ENCODE measurements at regions not wholly inside any gene's neighbourhood (a gene's known extent, or its start where the extent isn't known, plus 50 kb on each side); places are given as distances from the start of the nearest gene placed in this dataset.

DNA sequence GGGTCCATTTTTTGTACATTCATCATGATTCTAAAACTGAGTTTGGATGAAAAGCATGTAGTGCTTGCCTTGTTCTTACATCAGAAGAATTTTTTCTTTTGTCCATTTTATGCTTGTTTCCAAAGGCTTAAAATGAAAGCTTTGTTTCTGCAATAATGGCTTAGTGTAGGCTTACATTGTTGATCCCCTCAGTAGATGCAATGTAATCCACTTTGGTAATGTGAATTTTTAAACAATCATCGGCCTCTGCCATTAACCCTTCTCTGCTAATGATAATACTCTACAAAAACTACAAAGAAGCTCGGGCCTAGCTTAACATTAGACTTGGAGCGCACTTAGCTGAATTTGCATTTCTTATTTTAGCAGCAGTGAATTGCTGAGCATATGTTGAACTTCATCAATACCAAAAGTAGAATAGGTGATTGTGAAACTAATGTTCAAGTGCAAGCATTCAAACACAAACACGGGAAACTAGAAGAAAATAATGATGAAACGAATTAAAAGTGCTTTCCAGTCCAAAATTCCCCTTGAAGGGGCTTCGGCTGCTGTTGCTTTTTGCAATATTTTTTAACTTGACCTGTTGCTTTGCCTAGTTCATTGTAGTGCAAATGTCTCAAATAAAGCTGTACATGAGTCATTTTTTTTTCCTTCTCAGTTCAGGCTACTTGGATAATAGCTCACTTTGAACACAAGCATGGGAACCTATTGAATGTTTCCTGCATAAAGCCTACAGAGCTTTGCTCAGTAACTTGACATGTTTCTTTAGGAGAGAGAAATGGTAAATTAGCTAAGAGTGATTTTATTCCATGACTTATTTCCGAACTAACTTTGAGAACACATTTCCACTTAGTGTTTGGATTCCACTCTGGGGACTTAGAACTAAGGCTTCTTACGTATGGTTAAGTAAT is 66.5 kb downstream of the SLIT2 start (continued):
- TF ChIP-seq, protein P1, sequence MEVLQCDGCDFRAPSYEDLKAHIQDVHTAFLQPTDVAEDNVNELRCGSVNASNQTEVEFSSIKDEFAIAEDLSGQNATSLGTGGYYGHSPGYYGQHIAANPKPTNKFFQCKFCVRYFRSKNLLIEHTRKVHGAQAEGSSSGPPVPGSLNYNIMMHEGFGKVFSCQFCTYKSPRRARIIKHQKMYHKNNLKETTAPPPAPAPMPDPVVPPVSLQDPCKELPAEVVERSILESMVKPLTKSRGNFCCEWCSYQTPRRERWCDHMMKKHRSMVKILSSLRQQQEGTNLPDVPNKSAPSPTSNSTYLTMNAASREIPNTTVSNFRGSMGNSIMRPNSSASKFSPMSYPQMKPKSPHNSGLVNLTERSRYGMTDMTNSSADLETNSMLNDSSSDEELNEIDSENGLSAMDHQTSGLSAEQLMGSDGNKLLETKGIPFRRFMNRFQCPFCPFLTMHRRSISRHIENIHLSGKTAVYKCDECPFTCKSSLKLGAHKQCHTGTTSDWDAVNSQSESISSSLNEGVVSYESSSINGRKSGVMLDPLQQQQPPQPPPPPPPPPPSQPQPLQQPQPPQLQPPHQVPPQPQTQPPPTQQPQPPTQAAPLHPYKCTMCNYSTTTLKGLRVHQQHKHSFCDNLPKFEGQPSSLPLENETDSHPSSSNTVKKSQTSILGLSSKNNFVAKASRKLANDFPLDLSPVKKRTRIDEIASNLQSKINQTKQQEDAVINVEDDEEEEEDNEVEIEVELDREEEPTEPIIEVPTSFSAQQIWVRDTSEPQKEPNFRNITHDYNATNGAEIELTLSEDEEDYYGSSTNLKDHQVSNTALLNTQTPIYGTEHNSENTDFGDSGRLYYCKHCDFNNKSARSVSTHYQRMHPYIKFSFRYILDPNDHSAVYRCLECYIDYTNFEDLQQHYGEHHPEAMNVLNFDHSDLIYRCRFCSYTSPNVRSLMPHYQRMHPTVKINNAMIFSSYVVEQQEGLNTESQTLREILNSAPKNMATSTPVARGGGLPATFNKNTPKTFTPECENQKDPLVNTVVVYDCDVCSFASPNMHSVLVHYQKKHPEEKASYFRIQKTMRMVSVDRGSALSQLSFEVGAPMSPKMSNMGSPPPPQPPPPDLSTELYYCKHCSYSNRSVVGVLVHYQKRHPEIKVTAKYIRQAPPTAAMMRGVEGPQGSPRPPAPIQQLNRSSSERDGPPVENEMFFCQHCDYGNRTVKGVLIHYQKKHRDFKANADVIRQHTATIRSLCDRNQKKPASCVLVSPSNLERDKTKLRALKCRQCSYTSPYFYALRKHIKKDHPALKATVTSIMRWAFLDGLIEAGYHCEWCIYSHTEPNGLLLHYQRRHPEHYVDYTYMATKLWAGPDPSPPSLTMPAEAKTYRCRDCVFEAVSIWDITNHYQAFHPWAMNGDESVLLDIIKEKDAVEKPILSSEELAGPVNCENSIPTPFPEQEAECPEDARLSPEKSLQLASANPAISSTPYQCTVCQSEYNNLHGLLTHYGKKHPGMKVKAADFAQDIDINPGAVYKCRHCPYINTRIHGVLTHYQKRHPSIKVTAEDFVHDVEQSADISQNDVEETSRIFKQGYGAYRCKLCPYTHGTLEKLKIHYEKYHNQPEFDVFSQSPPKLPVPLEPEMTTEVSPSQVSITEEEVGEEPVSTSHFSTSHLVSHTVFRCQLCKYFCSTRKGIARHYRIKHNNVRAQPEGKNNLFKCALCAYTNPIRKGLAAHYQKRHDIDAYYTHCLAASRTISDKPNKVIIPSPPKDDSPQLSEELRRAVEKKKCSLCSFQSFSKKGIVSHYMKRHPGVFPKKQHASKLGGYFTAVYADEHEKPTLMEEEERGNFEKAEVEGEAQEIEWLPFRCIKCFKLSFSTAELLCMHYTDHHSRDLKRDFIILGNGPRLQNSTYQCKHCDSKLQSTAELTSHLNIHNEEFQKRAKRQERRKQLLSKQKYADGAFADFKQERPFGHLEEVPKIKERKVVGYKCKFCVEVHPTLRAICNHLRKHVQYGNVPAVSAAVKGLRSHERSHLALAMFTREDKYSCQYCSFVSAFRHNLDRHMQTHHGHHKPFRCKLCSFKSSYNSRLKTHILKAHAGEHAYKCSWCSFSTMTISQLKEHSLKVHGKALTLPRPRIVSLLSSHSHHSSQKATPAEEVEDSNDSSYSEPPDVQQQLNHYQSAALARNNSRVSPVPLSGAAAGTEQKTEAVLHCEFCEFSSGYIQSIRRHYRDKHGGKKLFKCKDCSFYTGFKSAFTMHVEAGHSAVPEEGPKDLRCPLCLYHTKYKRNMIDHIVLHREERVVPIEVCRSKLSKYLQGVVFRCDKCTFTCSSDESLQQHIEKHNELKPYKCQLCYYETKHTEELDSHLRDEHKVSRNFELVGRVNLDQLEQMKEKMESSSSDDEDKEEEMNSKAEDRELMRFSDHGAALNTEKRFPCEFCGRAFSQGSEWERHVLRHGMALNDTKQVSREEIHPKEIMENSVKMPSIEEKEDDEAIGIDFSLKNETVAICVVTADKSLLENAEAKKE (CRISPR knock-in tag; IDR thresholded peaks at IDR 0.05) = no peak
- TF ChIP-seq JUNB (IDR thresholded peaks at IDR 0.05; ENCODE audit: unreplicated experiment) = no peak
- TF ChIP-seq, protein P2, sequence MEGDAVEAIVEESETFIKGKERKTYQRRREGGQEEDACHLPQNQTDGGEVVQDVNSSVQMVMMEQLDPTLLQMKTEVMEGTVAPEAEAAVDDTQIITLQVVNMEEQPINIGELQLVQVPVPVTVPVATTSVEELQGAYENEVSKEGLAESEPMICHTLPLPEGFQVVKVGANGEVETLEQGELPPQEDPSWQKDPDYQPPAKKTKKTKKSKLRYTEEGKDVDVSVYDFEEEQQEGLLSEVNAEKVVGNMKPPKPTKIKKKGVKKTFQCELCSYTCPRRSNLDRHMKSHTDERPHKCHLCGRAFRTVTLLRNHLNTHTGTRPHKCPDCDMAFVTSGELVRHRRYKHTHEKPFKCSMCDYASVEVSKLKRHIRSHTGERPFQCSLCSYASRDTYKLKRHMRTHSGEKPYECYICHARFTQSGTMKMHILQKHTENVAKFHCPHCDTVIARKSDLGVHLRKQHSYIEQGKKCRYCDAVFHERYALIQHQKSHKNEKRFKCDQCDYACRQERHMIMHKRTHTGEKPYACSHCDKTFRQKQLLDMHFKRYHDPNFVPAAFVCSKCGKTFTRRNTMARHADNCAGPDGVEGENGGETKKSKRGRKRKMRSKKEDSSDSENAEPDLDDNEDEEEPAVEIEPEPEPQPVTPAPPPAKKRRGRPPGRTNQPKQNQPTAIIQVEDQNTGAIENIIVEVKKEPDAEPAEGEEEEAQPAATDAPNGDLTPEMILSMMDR (conservative IDR thresholded peaks at IDR 0.05; ENCODE audit: low read depth in 2 of 2) = no peak
- no peak for TF ChIP-seq NANOG (IDR thresholded peaks at IDR 0.05; ENCODE audit: borderline replicate concordance)

DNA sequence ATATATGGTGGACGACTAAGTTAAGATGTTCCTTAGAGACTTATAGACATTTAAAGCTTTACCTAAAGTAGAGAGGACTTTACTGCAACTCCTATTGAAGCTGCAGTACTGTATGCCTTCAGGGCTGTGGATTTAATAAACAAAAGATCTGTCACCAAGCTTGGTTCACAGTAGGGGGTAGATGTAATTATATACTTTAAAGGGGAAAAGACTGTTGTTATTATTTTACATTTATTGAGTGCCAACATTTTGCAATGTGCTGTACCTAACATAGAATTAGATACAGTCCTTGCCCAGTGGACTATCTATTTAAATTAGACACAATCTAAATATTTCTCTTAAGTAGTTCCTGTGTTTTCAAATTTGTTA is 67.2 kb downstream of the SLIT2 start:
- Histone ChIP-seq H3F3A (replicated peaks; ENCODE audit: low read depth) (no peaks in the 10 kb centered on the region), H3K4me2 (no peak overlapping the region), H3K36me3 (ENCODE audit: insufficient read depth) (no peaks in the 10 kb centered on the region), H3K27me3 (ENCODE audit: insufficient read depth) (no peaks in the 10 kb centered on the region), H4K20me1 (replicated peaks; ENCODE audit: insufficient read depth) (no peaks in the 10 kb centered on the region), H2AFZ (no peak overlapping the region), H3K79me2 (replicated peaks; ENCODE audit: insufficient read depth) (no peaks in the 10 kb centered on the region), H3K4me1 (ENCODE audit: insufficient read depth) (peaks cover 15% of the 10 kb centered on the region), H3K4me3 (no peak overlapping the region), H3K27ac (ENCODE audit: low read depth) (no peak overlapping the region), H3K9me2 (ENCODE audit: insufficient read depth) (no peaks in the 10 kb centered on the region)
- DNase-seq (ENCODE audit: low spot score) (no peak), ATAC-seq (no peak)
- no peaks in the 10 kb centered on the region for H3K36me3 Mint-ChIP-seq (ENCODE audit: low read depth)
- peaks cover 12% of the 10 kb centered on the region for H3K4me1 Mint-ChIP-seq
- H3K9me3 Mint-ChIP-seq = no peaks in the 10 kb centered on the region
- no peaks in the 10 kb centered on the region for H3K27me3 Mint-ChIP-seq (ENCODE audit: insufficient read depth, low read depth, poor library complexity)
- H3K27ac Mint-ChIP-seq = 0 out of 2 replicates have a peak overlapping the region, but pooled peaks have one; percentile 6
- no peak overlapping the region for H3K4me3 Mint-ChIP-seq
- TF ChIP-seq, protein P3, sequence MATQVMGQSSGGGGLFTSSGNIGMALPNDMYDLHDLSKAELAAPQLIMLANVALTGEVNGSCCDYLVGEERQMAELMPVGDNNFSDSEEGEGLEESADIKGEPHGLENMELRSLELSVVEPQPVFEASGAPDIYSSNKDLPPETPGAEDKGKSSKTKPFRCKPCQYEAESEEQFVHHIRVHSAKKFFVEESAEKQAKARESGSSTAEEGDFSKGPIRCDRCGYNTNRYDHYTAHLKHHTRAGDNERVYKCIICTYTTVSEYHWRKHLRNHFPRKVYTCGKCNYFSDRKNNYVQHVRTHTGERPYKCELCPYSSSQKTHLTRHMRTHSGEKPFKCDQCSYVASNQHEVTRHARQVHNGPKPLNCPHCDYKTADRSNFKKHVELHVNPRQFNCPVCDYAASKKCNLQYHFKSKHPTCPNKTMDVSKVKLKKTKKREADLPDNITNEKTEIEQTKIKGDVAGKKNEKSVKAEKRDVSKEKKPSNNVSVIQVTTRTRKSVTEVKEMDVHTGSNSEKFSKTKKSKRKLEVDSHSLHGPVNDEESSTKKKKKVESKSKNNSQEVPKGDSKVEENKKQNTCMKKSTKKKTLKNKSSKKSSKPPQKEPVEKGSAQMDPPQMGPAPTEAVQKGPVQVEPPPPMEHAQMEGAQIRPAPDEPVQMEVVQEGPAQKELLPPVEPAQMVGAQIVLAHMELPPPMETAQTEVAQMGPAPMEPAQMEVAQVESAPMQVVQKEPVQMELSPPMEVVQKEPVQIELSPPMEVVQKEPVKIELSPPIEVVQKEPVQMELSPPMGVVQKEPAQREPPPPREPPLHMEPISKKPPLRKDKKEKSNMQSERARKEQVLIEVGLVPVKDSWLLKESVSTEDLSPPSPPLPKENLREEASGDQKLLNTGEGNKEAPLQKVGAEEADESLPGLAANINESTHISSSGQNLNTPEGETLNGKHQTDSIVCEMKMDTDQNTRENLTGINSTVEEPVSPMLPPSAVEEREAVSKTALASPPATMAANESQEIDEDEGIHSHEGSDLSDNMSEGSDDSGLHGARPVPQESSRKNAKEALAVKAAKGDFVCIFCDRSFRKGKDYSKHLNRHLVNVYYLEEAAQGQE (IDR thresholded peaks at IDR 0.05; ENCODE audit: unreplicated experiment) = no peak
- TF ChIP-seq CREB1 (CRISPR knock-in tag; IDR thresholded peaks at IDR 0.05; ENCODE audit: low read depth) (no peak), POLR2AphosphoS5 (IDR thresholded peaks at IDR 0.05; ENCODE audit: low read depth) (no peak)

Measured in GM23338 (cell line).